Neural cell (in vitro differentiated cells): ENCODE measurements at regions not wholly inside any gene's neighbourhood (a gene's known extent, or its start where the extent isn't known, plus 50 kb on each side); places are given as distances from the start of the nearest gene placed in this dataset.

Experiments used
- CTCF ChIP-seq: fragments of 450-650 bp; IDR thresholded peaks from 2 replicates; pipeline ENCODE4 v1.5.1; 2014; ENCODE audit warnings: antibody characterized with exemption, mild to moderate bottlenecking, moderate library complexity; ENCODE audit not compliant: poor library complexity, severe bottlenecking
- POLR2AphosphoS5 ChIP-seq: IDR thresholded peaks from 2 replicates; pipeline ENCODE4 v1.6.1; 2012

DNA sequence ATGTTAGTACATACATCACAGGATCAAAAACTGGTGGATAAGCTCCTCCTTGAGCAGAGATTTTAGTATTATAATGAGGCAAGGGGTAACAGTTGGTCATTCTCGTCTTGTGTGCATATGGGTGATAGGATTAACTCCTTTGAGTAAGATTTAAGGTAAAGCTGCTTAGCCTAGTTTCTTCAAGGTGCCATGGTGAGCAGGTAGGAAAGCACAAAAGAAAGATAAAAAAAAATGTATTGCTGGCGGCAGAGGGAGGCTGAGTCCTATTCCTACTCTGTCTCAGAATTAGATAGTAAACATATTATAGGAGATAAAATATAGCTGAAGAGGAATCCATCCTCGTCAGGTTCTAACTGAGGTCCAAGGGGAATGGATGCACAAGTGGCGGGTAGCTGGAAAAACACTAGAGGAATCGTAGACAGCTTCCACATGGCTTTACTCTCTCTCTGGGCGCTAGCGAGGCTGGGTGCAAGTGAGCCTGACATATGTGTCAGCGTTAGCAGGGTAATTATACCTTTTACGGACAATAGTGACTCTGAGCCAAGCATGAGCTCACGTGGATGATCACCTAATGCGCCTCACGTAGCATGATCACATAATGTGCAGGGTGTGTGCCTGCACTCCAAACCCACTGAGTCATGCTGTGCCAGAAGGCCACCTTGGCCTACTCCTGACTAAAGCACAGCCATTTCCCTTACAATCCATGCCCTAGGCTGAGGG lies 734.3 kb upstream of the MIR17HG start:
- TF ChIP-seq POLR2AphosphoS5, result no peak
- TF ChIP-seq CTCF, result no peak
